Sigmoid colon (tissue), 4 donors: ENCODE measurements at regions not wholly inside any gene's neighbourhood (a gene's known extent, or its start where the extent isn't known, plus 50 kb on each side); places are given as distances from the start of the nearest gene placed in this dataset.

ENCODE experiments used
- EP300 ChIP-seq, 4 donors: sonication (generic); formaldehyde crosslinking; IDR thresholded peaks; one replicate each; pipeline ENCODE4 v1.6.1; 2017; ENCODE audit warnings: antibody characterized with exemption in 4 of 4
- TF ChIP-seq, protein P1 (sequence below), 4 experiments: fragments of 450-650 bp in 3 of 4; fragments of 200-600 bp in 1 of 4; IDR thresholded peaks; one replicate each; pipeline ENCODE4 v1.5.1; 2016 to 2019; ENCODE audit warnings: antibody characterized with exemption in 4 of 4, mild to moderate bottlenecking in 3 of 4, moderate library complexity in 2 of 4

DNA sequence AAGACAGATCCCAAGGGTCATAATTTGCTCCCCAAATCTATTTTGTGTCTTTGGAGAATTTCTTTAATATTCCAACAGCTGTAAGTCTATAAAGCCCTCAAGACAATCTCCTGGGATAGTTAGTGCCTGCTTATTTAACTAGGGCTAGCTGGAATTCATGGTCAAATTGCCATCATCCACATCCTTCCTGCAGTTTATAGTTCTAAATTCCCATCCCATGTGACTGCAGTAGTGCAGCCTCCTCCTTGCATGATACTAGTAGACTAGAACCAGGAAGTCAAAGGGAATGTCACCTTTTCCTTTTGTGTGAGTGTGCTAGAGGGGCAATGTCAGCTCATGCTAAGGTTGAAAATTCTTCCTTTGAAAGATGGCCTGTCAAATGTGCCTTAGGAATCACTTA, 214.8 kb upstream of the PIK3R1 start:
- TF ChIP-seq, protein P1, sequence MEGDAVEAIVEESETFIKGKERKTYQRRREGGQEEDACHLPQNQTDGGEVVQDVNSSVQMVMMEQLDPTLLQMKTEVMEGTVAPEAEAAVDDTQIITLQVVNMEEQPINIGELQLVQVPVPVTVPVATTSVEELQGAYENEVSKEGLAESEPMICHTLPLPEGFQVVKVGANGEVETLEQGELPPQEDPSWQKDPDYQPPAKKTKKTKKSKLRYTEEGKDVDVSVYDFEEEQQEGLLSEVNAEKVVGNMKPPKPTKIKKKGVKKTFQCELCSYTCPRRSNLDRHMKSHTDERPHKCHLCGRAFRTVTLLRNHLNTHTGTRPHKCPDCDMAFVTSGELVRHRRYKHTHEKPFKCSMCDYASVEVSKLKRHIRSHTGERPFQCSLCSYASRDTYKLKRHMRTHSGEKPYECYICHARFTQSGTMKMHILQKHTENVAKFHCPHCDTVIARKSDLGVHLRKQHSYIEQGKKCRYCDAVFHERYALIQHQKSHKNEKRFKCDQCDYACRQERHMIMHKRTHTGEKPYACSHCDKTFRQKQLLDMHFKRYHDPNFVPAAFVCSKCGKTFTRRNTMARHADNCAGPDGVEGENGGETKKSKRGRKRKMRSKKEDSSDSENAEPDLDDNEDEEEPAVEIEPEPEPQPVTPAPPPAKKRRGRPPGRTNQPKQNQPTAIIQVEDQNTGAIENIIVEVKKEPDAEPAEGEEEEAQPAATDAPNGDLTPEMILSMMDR (IDR thresholded peaks at IDR 0.05): no peak
- no peak for TF ChIP-seq EP300 (IDR thresholded peaks at IDR 0.05)
